SU-DHL-6 (cell line): ENCODE measurements at regions not wholly inside any gene's neighbourhood (a gene's known extent, or its start where the extent isn't known, plus 50 kb on each side); places are given as distances from the start of the nearest gene placed in this dataset.

Experiments used
- H2AFZ ChIP-seq: fragments of 200-600 bp; sonication (generic); 2 replicates; pipeline ENCODE4 v1.6.1; 2014; ENCODE audit warnings: low read depth, mild to moderate bottlenecking, moderate library complexity, mixed read lengths, antibody characterized with exemption, low read length; ENCODE audit not compliant: severe bottlenecking
- H3F3A ChIP-seq: fragments of 200-600 bp; shearing (Covaris generic); 2 replicates; pipeline ENCODE4 v1.6.0; 2016; ENCODE audit warnings: antibody characterized with exemption, mild to moderate bottlenecking; ENCODE audit not compliant: insufficient read depth
- H3K27ac ChIP-seq: fragments of 200-600 bp; sonication (generic); 2 replicates; pipeline ENCODE4 v1.5.1; 2016; ENCODE audit warnings: low read depth, mild to moderate bottlenecking, low read length, moderate library complexity, mixed read lengths
- H3K27me3 ChIP-seq: fragments of 200-600 bp; sonication (generic), shearing (Covaris generic); 2 replicates; pipeline ENCODE4 v1.6.0; 2014; ENCODE audit warnings: mild to moderate bottlenecking, low read length
- H3K36me3 ChIP-seq: fragments of 200-600 bp; sonication (generic); 2 replicates; pipeline ENCODE4 v1.6.1; 2014; ENCODE audit warnings: mild to moderate bottlenecking, low read length, mixed read lengths
- H3K4me2 ChIP-seq: fragments of 300-600, 200-600 bp; shearing (Covaris generic), sonication (generic); 2 replicates; pipeline ENCODE4 v1.6.0; 2014; ENCODE audit warnings: low read length, low read depth, mild to moderate bottlenecking; ENCODE audit not compliant: poor library complexity, severe bottlenecking
- H3K4me3 ChIP-seq: fragments of 200-600 bp; sonication (generic); 2 replicates; pipeline ENCODE4 v1.5.1; 2014; ENCODE audit warnings: antibody characterized with exemption, low read length, mild to moderate bottlenecking, mixed read lengths; ENCODE audit not compliant: insufficient read depth, poor library complexity, severe bottlenecking
- H3K79me2 ChIP-seq: fragments of 200-600 bp; sonication (generic); 2 replicates; pipeline ENCODE4 v1.6.1; 2014; ENCODE audit warnings: mild to moderate bottlenecking, low read length, moderate library complexity; ENCODE audit not compliant: insufficient read depth
- H3K9ac ChIP-seq: fragments of 200-600 bp; sonication (generic); 2 replicates; pipeline ENCODE4 v1.7.0; 2014; ENCODE audit warnings: mild to moderate bottlenecking, low read length
- H3K9me2 ChIP-seq: fragments of 200-600 bp; sonication (generic); replicated peaks from 2 replicates; pipeline ENCODE4 v1.6.1; 2014; ENCODE audit warnings: low read length; ENCODE audit not compliant: insufficient read depth
- H3K9me3 ChIP-seq: fragments of 200-600 bp; sonication (generic); 2 replicates; pipeline ENCODE4 v1.6.1; 2014; ENCODE audit warnings: low read length, mixed read lengths; ENCODE audit not compliant: insufficient read depth
- H4K20me1 ChIP-seq: fragments of 200-600 bp; sonication (generic); 2 replicates; pipeline ENCODE4 v1.6.1; 2014; ENCODE audit warnings: low read depth, mild to moderate bottlenecking, antibody characterized with exemption, low read length, moderate library complexity, mixed read lengths
- EZH2phosphoT487 ChIP-seq: fragments of 200-600 bp; sonication (generic), shearing (Covaris generic); conservative IDR thresholded peaks from 2 replicates; pipeline ENCODE4 v1.6.1; 2018; ENCODE audit warnings: mild to moderate bottlenecking, antibody characterized with exemption, low read length, moderate library complexity, mixed read lengths
- TF ChIP-seq, protein P1 (sequence below): fragments of 200-600 bp; sonication (generic); IDR thresholded peaks from one replicate; pipeline ENCODE4 v1.5.1; 2017; ENCODE audit warnings: antibody characterized with exemption, mild to moderate bottlenecking, low read length, moderate library complexity; ENCODE audit not compliant: insufficient read depth, poor library complexity, severe bottlenecking

DNA sequence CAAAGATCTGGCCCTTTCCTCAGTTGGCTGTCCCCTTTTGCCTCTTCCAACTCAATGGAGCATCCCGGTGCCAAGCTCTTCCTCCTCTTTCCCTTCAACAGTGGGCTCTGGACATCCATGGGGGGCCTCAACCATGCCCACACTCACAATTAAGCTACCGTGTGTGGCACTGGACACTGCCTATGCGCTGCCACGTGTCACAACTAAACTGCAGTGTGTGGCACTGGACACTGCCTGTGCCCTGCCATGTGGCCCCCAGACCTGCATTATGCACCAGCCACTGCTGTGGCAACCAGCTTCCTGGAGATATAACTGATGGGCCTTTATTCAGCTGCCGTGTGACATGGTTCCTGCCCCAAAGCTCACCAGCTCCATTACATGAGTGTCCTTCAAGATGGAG, 179.1 kb downstream of the KCNA5 start:
- H3K36me3 ChIP-seq, result no peaks in the 10 kb centered on the region
- TF ChIP-seq, protein P1, sequence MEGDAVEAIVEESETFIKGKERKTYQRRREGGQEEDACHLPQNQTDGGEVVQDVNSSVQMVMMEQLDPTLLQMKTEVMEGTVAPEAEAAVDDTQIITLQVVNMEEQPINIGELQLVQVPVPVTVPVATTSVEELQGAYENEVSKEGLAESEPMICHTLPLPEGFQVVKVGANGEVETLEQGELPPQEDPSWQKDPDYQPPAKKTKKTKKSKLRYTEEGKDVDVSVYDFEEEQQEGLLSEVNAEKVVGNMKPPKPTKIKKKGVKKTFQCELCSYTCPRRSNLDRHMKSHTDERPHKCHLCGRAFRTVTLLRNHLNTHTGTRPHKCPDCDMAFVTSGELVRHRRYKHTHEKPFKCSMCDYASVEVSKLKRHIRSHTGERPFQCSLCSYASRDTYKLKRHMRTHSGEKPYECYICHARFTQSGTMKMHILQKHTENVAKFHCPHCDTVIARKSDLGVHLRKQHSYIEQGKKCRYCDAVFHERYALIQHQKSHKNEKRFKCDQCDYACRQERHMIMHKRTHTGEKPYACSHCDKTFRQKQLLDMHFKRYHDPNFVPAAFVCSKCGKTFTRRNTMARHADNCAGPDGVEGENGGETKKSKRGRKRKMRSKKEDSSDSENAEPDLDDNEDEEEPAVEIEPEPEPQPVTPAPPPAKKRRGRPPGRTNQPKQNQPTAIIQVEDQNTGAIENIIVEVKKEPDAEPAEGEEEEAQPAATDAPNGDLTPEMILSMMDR, result no peak
- no peak for TF ChIP-seq EZH2phosphoT487
- H3F3A ChIP-seq, result no peaks in the 10 kb centered on the region
- no peak overlapping the region for H2AFZ ChIP-seq
- H3K4me2 ChIP-seq, result no peak overlapping the region
- no peaks in the 10 kb centered on the region for H3K27me3 ChIP-seq
- H3K79me2 ChIP-seq, result no peaks in the 10 kb centered on the region
- H3K4me3 ChIP-seq, result no peak overlapping the region
- H3K9me3 ChIP-seq, result no peaks in the 10 kb centered on the region
- H3K9ac ChIP-seq, result no peak overlapping the region
- no peak overlapping the region for H3K27ac ChIP-seq
- H4K20me1 ChIP-seq, result no peaks in the 10 kb centered on the region
- H3K9me2 ChIP-seq, result no peaks in the 10 kb centered on the region

DNA sequence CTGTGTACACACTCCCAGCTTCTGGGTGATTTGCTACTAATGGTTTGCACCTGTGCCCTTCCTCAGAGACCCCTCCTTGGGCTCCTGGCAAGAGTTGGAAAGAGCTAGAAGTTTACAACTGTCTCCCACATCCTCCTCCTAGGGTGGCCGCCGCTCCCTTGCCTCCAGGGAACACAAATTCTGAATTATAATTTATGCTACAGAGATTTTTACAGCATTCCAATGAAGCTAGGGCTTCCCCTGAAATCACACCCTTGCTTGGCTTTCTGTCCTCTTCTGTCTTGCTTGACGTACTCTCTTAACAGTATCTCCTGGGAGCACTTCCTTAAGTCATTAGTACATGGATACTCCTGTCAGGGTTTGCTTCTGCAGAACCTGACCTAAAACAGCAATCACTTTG, 180.2 kb downstream of the KCNA5 start:
- Histone ChIP-seq H3K36me3 (no peaks in the 10 kb centered on the region), H3K9me2 (no peaks in the 10 kb centered on the region), H3K4me2 (no peak overlapping the region), H3K27me3 (no peaks in the 10 kb centered on the region), H3F3A (no peaks in the 10 kb centered on the region), H3K79me2 (no peaks in the 10 kb centered on the region), H4K20me1 (no peaks in the 10 kb centered on the region), H3K9ac (no peak overlapping the region), H3K4me3 (no peak overlapping the region), H2AFZ (no peak overlapping the region), H3K27ac (no peak overlapping the region), H3K9me3 (no peaks in the 10 kb centered on the region)
- TF ChIP-seq EZH2phosphoT487, result no peak
- TF ChIP-seq, protein P1, result no peak

DNA sequence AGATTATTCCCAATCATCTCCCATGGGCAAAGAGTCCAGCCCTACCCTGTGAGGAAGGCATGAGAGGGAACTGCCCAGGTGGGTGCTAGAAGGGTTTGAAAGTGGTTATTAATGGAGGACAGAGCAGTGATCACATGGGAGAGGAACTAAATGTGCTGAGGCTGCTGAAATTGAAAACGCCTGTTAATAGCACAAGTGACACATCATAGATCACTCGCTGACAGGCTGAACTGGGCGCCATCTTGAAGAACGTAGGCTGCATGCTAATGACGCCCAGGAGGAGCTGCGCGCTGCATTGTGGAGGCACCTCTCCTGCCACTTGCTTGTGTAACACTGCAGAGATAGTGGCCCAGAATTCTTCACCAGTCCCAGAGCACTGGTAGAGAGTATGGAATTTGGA, 182.9 kb downstream of the KCNA5 start:
- TF ChIP-seq EZH2phosphoT487, result no peak
- TF ChIP-seq, protein P1, result no peak
- no peak overlapping the region for H2AFZ ChIP-seq
- no peaks in the 10 kb centered on the region for H3K27me3 ChIP-seq
- no peaks in the 10 kb centered on the region for H3K36me3 ChIP-seq
- H3K9me2 ChIP-seq, result no peaks in the 10 kb centered on the region
- H3K9me3 ChIP-seq, result no peaks in the 10 kb centered on the region
- H3K4me2 ChIP-seq, result no peak overlapping the region
- no peak overlapping the region for H3K4me3 ChIP-seq
- H3F3A ChIP-seq, result no peaks in the 10 kb centered on the region
- H3K9ac ChIP-seq, result no peak overlapping the region
- no peaks in the 10 kb centered on the region for H3K79me2 ChIP-seq
- H3K27ac ChIP-seq, result no peak overlapping the region
- H4K20me1 ChIP-seq, result no peaks in the 10 kb centered on the region
